C4-2B (cell line): ENCODE measurements at regions not wholly inside any gene's neighbourhood (a gene's known extent, or its start where the extent isn't known, plus 50 kb on each side); places are given as distances from the start of the nearest gene placed in this dataset.

ENCODE experiments used
- CTCF ChIP-seq: fragments of 450-650 bp; conservative IDR thresholded peaks from 2 replicates; pipeline ENCODE4 v1.5.1; 2017; ENCODE audit warnings: mild to moderate bottlenecking
- ZFX ChIP-seq: fragments of 450-650 bp; IDR thresholded peaks from 2 replicates; pipeline ENCODE4 v1.6.1; 2017

- no peak for TF ChIP-seq CTCF
- TF ChIP-seq ZFX: no peak
These were observed 274.0 kb upstream of the GALNT17 start for GRCh38 chr7:70857793-70858545.
